GM19324 (cell line): ENCODE measurements at regions not wholly inside any gene's neighbourhood (a gene's known extent, or its start where the extent isn't known, plus 50 kb on each side); places are given as distances from the start of the nearest gene placed in this dataset.
"Not testable (repeated sequence)": the region's sequence is repeated elsewhere in the genome, so short reads cannot be mapped to it uniquely, and the experiment has no call there.

Source experiments
- ATAC-seq: cut with Tn5 transposase; IDR thresholded peaks from one replicate; pipeline ENCODE4 v1.9.1; 2021; ENCODE audit warnings: mild to moderate bottlenecking, moderate library complexity; ENCODE audit not compliant: unreplicated experiment, low FRiP score

DNA sequence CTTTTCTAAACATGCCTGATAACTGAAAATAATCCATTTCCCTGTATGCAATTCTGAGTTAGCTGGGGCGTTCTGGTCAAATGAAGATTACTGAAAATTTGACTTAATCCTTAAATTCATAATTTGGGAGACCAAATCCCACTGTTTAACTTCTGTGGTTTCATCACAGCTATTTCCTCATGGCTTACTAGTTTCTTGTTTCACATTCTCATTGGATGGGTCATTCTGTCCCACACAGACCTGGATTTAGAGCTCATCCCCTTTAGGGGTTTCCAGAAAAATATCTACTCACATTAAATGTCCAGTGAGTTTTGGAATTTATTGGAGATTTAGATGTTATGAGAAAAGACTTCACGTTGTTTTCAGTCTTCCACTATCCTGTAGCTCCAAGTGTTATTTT, 709.3 kb upstream of the KLHL1 start:
- ATAC-seq = no peak

DNA sequence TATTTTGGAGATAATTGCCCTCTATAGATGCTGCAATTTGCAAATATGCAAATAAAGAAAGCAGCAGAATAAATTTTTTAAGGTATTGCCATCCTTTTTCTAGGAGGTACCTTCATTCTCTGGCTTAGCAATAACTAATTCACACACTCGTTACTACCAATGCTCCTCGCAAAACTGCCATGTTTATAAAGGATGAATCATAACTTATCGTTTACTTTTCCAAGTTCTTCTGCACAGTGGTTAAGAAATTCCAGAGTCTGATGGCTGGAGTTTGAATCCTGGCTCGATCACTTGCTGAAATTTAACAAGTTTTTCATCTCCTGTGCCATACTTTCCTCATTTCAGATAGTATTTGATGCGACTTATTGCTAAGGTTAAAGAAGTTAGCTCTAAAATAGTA, 708.6 kb upstream of the KLHL1 start:
- ATAC-seq = no peak

- no peak for ATAC-seq
Measured at GRCh38 chr13:70814684-70815083, 706.4 kb upstream of the KLHL1 start.

- ATAC-seq = no peak
Measured at GRCh38 chr13:70812481-70812880, 704.2 kb upstream of the KLHL1 start.

DNA sequence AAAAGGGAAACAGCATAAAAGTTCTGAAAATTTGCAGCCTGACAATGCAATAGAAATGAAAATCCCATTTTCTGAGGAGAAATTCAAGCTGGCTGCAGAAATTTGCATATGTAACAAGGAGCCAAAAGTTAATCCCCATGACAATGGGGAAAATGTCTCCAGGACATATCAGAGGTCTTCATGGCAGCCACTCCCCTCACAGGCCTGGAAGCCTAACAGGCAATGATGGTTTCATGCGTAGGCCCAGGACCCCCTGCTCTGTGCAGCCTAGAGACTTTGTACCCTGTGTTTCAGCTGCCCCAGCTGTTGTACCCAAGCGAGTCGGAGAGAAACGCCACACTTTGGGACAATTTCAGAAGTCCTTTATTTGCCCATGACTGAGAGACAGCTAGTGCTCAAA, 701.3 kb upstream of the KLHL1 start:
- ATAC-seq = no peak

GRCh38 chr13:70798385-70798784, 690.1 kb upstream of the KLHL1 start:
- no peak for ATAC-seq

GRCh38 chr13:70795484-70795883, 687.2 kb upstream of the KLHL1 start:
- no peak for ATAC-seq

GRCh38 chr13:70792121-70792520, 683.9 kb upstream of the KLHL1 start:
- no peak for ATAC-seq

GRCh38 chr13:70789751-70790150, 681.5 kb upstream of the KLHL1 start:
- ATAC-seq = no peak

DNA sequence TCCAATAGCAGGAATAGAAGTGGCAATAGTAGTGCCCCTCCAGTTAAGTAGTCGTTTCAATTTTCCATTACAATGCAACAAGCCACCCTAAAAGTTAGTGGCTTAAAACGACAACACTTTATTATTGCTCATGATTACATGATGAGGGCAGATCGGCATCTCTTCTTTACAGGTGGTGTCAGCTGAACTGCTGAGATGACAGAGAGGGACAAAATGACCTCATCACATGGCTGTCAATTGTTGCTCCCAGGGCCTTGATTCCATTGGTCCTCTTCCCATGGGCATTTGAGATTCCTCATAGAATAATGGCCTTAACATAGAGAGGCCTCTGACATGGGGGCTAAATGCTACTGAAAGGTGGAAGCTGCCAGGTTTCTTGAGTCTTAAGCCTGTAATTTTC, 679.8 kb upstream of the KLHL1 start:
- ATAC-seq = no peak

DNA sequence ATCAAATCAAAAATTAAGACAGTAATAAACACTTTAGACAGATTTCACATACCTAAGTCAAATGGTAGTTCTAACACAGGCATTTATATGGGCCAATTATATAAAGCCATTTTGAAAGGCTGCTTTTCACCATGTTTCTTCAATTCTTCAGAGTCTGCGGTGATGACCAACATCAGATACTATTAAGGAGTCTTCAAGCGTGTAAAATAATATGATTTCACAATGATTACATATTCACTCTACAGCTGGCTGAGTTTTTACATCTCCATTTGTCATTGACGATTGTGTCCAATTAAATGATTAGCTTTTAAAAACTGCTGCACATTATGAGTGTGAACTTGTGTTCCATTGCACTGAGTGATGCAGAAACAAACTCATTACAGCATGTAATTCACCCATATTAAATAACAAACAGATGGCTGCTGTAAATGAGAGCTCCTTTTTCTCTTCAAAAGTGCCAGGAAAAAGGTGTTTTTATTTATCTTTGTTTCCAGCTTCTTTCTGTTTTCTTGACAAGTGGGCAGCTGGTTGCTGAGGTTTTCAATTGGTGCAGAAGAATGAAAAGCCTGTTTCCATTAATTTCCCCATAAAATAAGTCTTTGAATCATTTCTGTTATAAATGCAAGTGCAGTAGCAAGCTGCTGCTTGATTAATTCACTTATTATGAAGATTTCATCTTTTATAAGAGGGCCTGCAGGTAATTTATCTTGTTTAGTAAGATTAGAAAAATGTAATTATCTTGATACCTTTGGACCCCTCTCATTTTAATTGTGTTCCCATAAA, 676.1 kb upstream of the KLHL1 start:
- no peak for ATAC-seq

DNA sequence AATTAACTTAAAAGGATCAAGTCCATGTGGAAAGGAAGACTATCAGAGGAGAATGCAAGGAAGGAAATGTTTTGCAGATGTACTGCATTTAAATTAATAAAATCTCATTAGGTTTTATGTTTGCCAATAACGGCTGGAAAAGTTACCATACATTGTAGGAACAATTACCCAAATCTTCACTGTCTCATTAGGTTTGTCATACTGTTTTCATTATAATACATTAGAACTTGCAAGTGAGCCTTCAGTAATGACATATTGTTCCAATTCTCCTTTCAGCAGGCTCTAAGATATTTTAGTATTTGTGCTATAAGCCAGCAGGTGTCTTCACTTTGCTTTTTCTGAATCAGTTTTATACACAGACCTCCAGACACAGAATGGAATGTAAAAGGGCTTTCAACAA, 661.6 kb upstream of the KLHL1 start:
- no peak for ATAC-seq

DNA sequence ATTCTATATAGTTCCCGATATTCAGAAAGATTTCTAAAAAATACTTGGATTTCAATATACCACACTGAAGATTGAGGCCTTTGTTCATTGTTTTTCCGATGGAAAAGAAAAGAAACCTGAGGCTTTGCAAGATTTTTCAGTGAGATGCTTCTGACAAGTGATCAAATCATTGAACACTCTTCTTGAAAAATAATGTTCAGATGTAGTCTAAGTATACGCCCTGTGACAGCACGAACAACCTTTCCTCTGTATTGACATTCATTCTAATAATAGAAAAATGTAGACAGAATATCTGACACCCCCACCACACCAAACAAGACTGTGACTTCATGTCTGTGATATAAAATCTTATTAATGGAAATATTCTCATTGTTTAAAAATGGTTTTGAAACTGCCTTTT, 650.7 kb upstream of the KLHL1 start:
- no peak for ATAC-seq

- ATAC-seq = no peak
Measured at GRCh38 chr13:70756088-70756487, 647.8 kb upstream of the KLHL1 start.

DNA sequence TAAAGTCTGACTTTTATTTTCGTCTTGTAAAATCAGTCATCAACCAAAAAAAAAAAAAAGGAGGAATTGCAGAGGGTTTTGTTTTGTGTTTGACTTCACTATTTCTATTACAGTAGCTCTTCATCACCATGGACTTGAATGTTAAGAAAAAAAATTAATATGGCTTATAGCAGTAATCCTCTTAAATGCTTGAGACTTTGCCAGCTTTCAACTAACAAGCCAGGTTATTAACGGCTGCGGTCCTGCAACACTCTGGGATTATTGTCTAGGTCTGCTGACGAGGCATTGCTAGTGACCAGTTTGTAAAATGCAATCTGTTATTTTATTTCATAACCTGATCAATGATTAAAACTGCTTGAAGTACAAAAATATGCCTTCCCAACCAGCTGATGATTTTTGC, 647.2 kb upstream of the KLHL1 start:
- no peak for ATAC-seq

GRCh38 chr13:70747262-70747661, 639.0 kb upstream of the KLHL1 start:
- ATAC-seq = no peak

- not testable (repeated sequence) for ATAC-seq
Measured at GRCh38 chr13:70746469-70746868, 638.2 kb upstream of the KLHL1 start.

DNA sequence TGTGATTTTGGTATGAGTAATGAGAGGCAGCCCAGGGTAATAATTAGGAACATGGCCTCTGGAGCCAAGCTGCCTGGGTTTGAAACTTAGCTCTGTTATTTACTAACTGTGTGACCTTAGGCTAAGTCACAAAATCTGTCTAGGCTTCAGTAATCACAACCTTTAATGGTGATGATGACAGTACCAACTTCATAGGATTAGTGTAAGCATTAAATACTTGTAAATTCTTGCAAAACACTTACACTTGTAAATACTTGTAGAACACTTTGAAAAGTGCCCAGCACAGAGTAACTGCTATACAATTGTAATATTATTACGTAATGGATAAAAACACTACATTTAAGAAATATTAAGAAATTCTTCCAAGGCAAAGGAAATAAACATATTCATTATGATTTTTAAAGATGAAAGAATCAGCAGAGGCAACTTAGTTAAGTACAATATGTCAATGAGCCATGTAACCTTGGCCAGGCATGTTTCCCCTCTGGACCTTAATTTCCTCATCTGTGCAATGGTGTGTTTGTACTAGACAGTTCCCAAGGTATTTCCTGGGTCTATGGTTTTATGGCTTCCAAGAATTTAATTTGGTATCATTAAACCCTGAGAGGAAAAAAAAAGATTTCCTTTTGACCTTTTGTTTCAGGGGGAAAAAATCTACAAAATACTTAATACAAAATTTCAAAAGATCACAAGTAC, 628.5 kb upstream of the KLHL1 start:
- no peak for ATAC-seq

GRCh38 chr13:70732611-70733010, 624.4 kb upstream of the KLHL1 start:
- no peak for ATAC-seq

- no peak for ATAC-seq
Measured at GRCh38 chr13:70729369-70729768, 621.1 kb upstream of the KLHL1 start.

- no peak for ATAC-seq
Measured at GRCh38 chr13:70723732-70724131, 615.5 kb upstream of the KLHL1 start.

DNA sequence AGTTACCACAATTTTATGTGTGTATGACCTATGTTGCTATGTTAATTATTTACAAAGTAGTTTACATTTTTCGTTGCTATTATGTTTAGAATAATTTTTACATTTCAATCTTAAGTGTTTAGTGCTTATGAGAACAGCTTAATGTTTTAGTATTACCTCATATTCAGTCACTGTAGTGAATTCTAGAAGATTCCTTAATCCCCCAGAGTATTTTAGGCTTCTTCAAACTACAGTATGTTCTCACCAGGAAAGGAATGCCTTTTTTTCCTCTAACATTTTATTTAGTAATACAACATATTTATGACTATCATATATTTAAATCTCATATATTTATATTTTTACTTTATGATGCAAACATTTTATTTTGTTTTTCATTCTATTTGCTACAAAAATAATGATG, 612.1 kb upstream of the KLHL1 start:
- no peak for ATAC-seq
